ENCODE measurements at regions not wholly inside any gene's neighbourhood (a gene's known extent, or its start where the extent isn't known, plus 50 kb on each side); places are given as distances from the start of the nearest gene placed in this dataset.

- FAIRE-seq (no peak), DNase-seq (ENCODE audit: low read depth) (no peak)
- TF ChIP-seq CTCF (IDR thresholded peaks at IDR 0.05; ENCODE audit: insufficient read depth, low read length, severe bottlenecking), result no peak
- Histone ChIP-seq H3K4me3 (ENCODE audit: low read depth, low read length) (no peak overlapping the region), H3K36me3 (ENCODE audit: control insufficient read depth, insufficient read depth, low read length) (no peaks in the 10 kb centered on the region), H3K27me3 (ENCODE audit: control insufficient read depth, insufficient read depth, low read length) (peaks cover 1% of the 10 kb centered on the region)
Observed at GRCh38 chr12:110992909-110993308, 72.5 kb upstream of the MYL2 start.

- no peak overlapping the region for H3K4me3 ChIP-seq (ENCODE audit: low read depth, low read length)
- H3K27me3 ChIP-seq (ENCODE audit: control insufficient read depth, insufficient read depth, low read length), result peaks cover 8% of the 10 kb centered on the region
- DNase-seq (ENCODE audit: low read depth) (no peak), FAIRE-seq (no peak)
- H3K36me3 ChIP-seq (ENCODE audit: control insufficient read depth, insufficient read depth, low read length), result no peaks in the 10 kb centered on the region
- no peak for TF ChIP-seq CTCF (IDR thresholded peaks at IDR 0.05; ENCODE audit: insufficient read depth, low read length, severe bottlenecking)
Observed at GRCh38 chr12:110983811-110984210, 63.4 kb upstream of the MYL2 start.

GRCh38 chr12:110972866-110973265 is 52.5 kb upstream of the MYL2 start:
- H3K36me3 ChIP-seq (ENCODE audit: control insufficient read depth, insufficient read depth, low read length), result no peaks in the 10 kb centered on the region
- no peak for DNase-seq (ENCODE audit: low read depth)
- FAIRE-seq, result no peak
- H3K27me3 ChIP-seq (ENCODE audit: control insufficient read depth, insufficient read depth, low read length), result no peaks in the 10 kb centered on the region
- TF ChIP-seq CTCF (IDR thresholded peaks at IDR 0.05; ENCODE audit: insufficient read depth, low read length, severe bottlenecking), result no peak
- no peak overlapping the region for H3K4me3 ChIP-seq (ENCODE audit: low read depth, low read length)

GRCh38 chr12:110971936-110972335 is 51.6 kb upstream of the MYL2 start:
- no peaks in the 10 kb centered on the region for H3K27me3 ChIP-seq (ENCODE audit: control insufficient read depth, insufficient read depth, low read length)
- no peak for FAIRE-seq
- DNase-seq (ENCODE audit: low read depth), result no peak
- H3K4me3 ChIP-seq (ENCODE audit: low read depth, low read length), result no peak overlapping the region
- H3K36me3 ChIP-seq (ENCODE audit: control insufficient read depth, insufficient read depth, low read length), result no peaks in the 10 kb centered on the region
- no peak for TF ChIP-seq CTCF (IDR thresholded peaks at IDR 0.05; ENCODE audit: insufficient read depth, low read length, severe bottlenecking)

GRCh38 chr12:110971189-110971920 is 51.0 kb upstream of the MYL2 start:
- FAIRE-seq (peak; percentile 55), DNase-seq (ENCODE audit: low read depth) (no peak)
- no peaks in the 10 kb centered on the region for H3K27me3 ChIP-seq (ENCODE audit: control insufficient read depth, insufficient read depth, low read length)
- H3K36me3 ChIP-seq (ENCODE audit: control insufficient read depth, insufficient read depth, low read length), result no peaks in the 10 kb centered on the region
- H3K4me3 ChIP-seq (ENCODE audit: low read depth, low read length), result no peak overlapping the region
- no peak for TF ChIP-seq CTCF (IDR thresholded peaks at IDR 0.05; ENCODE audit: insufficient read depth, low read length, severe bottlenecking)

Measured in bronchial epithelial cell (primary cell).